ACHN (cell line): ENCODE measurements at regions not wholly inside any gene's neighbourhood (a gene's known extent, or its start where the extent isn't known, plus 50 kb on each side); places are given as distances from the start of the nearest gene placed in this dataset.
A peak's percentile ranks its signal among the peaks of the same experiment; 100 is the strongest.

Experiments used
- DNase-seq: peaks from one replicate; pipeline ENCODE4 v3.0.0-alpha.2; 2015
- in situ Hi-C: cut with HindIII; loops from 2 replicates; pipeline ENCODE4 v1.10.0; 2017; ENCODE audit warnings: low sequenced_read_pairs, low pct_ligation_motif_present, low pct_unique_long_range_greater_than_20kb

GRCh38 chr15:62599791-62600777 lies 435.0 kb upstream of the C2CD4B start:
- no peak for DNase-seq

GRCh38 chr15:62601777-62602545 lies 436.9 kb upstream of the C2CD4B start:
- in situ Hi-C loops, result no loop called here
- no peak for DNase-seq

More at GRCh38 chr15:62599791-62600777, 435.0 kb upstream of the C2CD4B start:
- in situ Hi-C loops, result no loop called here

GRCh38 chr15:62603742-62604141 lies 438.7 kb upstream of the C2CD4B start:
- DNase-seq, result no peak

GRCh38 chr15:62605282-62605681 lies 437.3 kb upstream of the TPM1 start:
- no peak for DNase-seq
- in situ Hi-C loops, result no loop called here

More at GRCh38 chr15:62603742-62604141, 438.7 kb upstream of the C2CD4B start:
- in situ Hi-C loops, result no loop called here

GRCh38 chr15:62606376-62607113 lies 436.0 kb upstream of the TPM1 start:
- in situ Hi-C loops, result no loop called here
- peak; percentile 96 for DNase-seq

- in situ Hi-C loops, result no loop called here
- no peak for DNase-seq
Measured at GRCh38 chr15:62607114-62607462, 435.5 kb upstream of the TPM1 start.

- DNase-seq, result peak; percentile 83
- in situ Hi-C loops, result no loop called here
Measured at GRCh38 chr15:62607643-62608042, 434.9 kb upstream of the TPM1 start.

- DNase-seq, result no peak
- in situ Hi-C loops, result no loop called here
Measured at GRCh38 chr15:62608369-62608768, 434.2 kb upstream of the TPM1 start.

GRCh38 chr15:62610265-62610869 lies 432.2 kb upstream of the TPM1 start:
- in situ Hi-C loops, result no loop called here
- no peak for DNase-seq

GRCh38 chr15:62611002-62611401 lies 431.5 kb upstream of the TPM1 start:
- DNase-seq, result no peak
- in situ Hi-C loops, result no loop called here

- in situ Hi-C loops, result no loop called here
- DNase-seq, result no peak
Measured at GRCh38 chr15:62612183-62612733, 430.3 kb upstream of the TPM1 start.

- DNase-seq, result no peak
- in situ Hi-C loops, result no loop called here
Measured at GRCh38 chr15:62612771-62613170, 429.8 kb upstream of the TPM1 start.

GRCh38 chr15:62616746-62617145 lies 425.8 kb upstream of the TPM1 start:
- in situ Hi-C loops, result no loop called here
- DNase-seq, result no peak

GRCh38 chr15:62617741-62618140 lies 424.8 kb upstream of the TPM1 start:
- in situ Hi-C loops, result no loop called here

GRCh38 chr15:62618432-62618831 lies 424.1 kb upstream of the TPM1 start:
- DNase-seq, result peak; percentile 45
- in situ Hi-C loops, result no loop called here

More at GRCh38 chr15:62617741-62618140, 424.8 kb upstream of the TPM1 start:
- no peak for DNase-seq

- DNase-seq, result no peak
- in situ Hi-C loops, result no loop called here
Measured at GRCh38 chr15:62618846-62619504, 423.6 kb upstream of the TPM1 start.

GRCh38 chr15:62619526-62619925 lies 423.0 kb upstream of the TPM1 start:
- no peak for DNase-seq
- in situ Hi-C loops, result no loop called here

- no peak for DNase-seq
- in situ Hi-C loops, result no loop called here
Measured at GRCh38 chr15:62622775-62623174, 419.8 kb upstream of the TPM1 start.
